K562 (cell line): ENCODE measurements at regions not wholly inside any gene's neighbourhood (a gene's known extent, or its start where the extent isn't known, plus 50 kb on each side); places are given as distances from the start of the nearest gene placed in this dataset.

Experiments
- ATAC-seq: fragments of 200-7000 bp; cut with Tn5 transposase; 3 replicates; pipeline ENCODE4 v1.9.1; 2020; ENCODE audit warnings: moderate library complexity
- BruUV-seq: library from RNA; stranded (reverse); fragments of 400-500 nt; replicated peaks from 2 replicates; lab custom pipeline; 2021; lab: Mats Ljungman, UMichigan
- CTCF ChIA-PET: fragments of 300-600 bp; formaldehyde crosslinking; extraction: SDS; loops from one replicate; lab custom pipeline; 2021; ENCODE audit warnings: low intra/inter-chr PET ratio; lab: Yijun Ruan, JAX
- POLR2A ChIA-PET: fragments of 300-600, 350-650 bp; sonication (Branson Sonifier 250); formaldehyde crosslinking; extraction: SDS; loops from one replicate; lab custom pipeline; 2021; ENCODE audit warnings: antibody characterized with exemption, inconsistent platforms; lab: Yijun Ruan, JAX
- DNase-seq, 4 experiments: peaks; one replicate each; pipeline versions ENCODE4 v3.0.0 to v3.0.0-alpha.2; 2011 to 2018; ENCODE audit warnings: low spot score in 3 of 4, mixed read lengths in 3 of 4; ENCODE audit errors: extremely low read depth in 1 of 4
- FAIRE-seq: peaks from 2 replicates; lab custom pipeline; 2011; peaks lifted over from hg19 to GRCh38; lab: Jason Lieb, UNC
- H2AFZ ChIP-seq: 2 replicates; pipeline ENCODE4 v1.6.0; 2011; ENCODE audit warnings: low read depth, low read length, control low read depth, inconsistent platforms
- H3K27ac ChIP-seq: fragments of 200-600 bp; 3 replicates; pipeline ENCODE4 v1.8.0; 2011; ENCODE audit warnings: low read depth, mild to moderate bottlenecking, control low read depth, inconsistent platforms, low read length, moderate library complexity, mixed read lengths; ENCODE audit errors: extremely low read depth
- H3K27me3 ChIP-seq, 2 experiments: fragments of 300-600 bp in 1 of 2; 2 replicates in 1 of 2; 3 replicates in 1 of 2; pipeline versions ENCODE4 v1.6.0 to v1.8.0; 2011; ENCODE audit warnings: inconsistent platforms in 2 of 2, low read length in 2 of 2, mild to moderate bottlenecking in 1 of 2, mixed read lengths in 1 of 2, moderate library complexity in 1 of 2; ENCODE audit not compliant: control insufficient read depth in 2 of 2, insufficient read depth in 2 of 2
- H3K36me3 ChIP-seq: fragments of 300-600 bp; 3 replicates; pipeline ENCODE4 v1.8.0; 2011; ENCODE audit warnings: mild to moderate bottlenecking, low read length, inconsistent platforms; ENCODE audit not compliant: control insufficient read depth, insufficient read depth
- H3K4me1 ChIP-seq, 2 experiments: fragments of 200-600 bp in 1 of 2; replicated peaks in 1 of 2; 2 replicates in 1 of 2; 3 replicates in 1 of 2; pipeline versions ENCODE4 v1.5.1 to v1.8.0; 2011; ENCODE audit warnings: inconsistent platforms in 2 of 2, low read length in 2 of 2, mild to moderate bottlenecking in 1 of 2, mixed read lengths in 1 of 2, moderate library complexity in 1 of 2; ENCODE audit not compliant: control insufficient read depth in 2 of 2, insufficient read depth in 2 of 2
- H3K4me2 ChIP-seq: 2 replicates; pipeline ENCODE4 v1.6.1; 2011; ENCODE audit warnings: low read length, control low read depth, inconsistent platforms, mixed read lengths; ENCODE audit not compliant: insufficient read depth
- H3K4me3 ChIP-seq: fragments of 200-600 bp; sonication (generic), shearing (Covaris generic); 2 replicates; pipeline ENCODE4 v1.5.1; 2016; ENCODE audit warnings: control low read depth, inconsistent platforms
- H3K79me2 ChIP-seq: fragments of 200-600 bp; 3 replicates; pipeline ENCODE4 v1.8.0; 2011; ENCODE audit warnings: low read length, inconsistent platforms; ENCODE audit not compliant: control insufficient read depth, insufficient read depth
- H3K9ac ChIP-seq, 2 experiments: 2 replicates each; pipeline versions ENCODE4 v1.6.0 to v1.6.1; 2011; ENCODE audit warnings: low read depth in 2 of 2, low read length in 2 of 2, control low read depth in 1 of 2, inconsistent platforms in 1 of 2, mild to moderate bottlenecking in 1 of 2, mixed read lengths in 1 of 2; ENCODE audit not compliant: insufficient read depth in 1 of 2
- H3K9me1 ChIP-seq: one replicate; pipeline ENCODE4 v1.6.0; 2011; ENCODE audit warnings: inconsistent platforms, mild to moderate bottlenecking, low read length, moderate library complexity; ENCODE audit not compliant: control insufficient read depth, insufficient read depth
- H3K9me3 ChIP-seq: replicated peaks from 2 replicates; pipeline ENCODE4 v1.5.1; 2011; ENCODE audit warnings: low read depth, low read length, inconsistent platforms; ENCODE audit not compliant: control insufficient read depth, insufficient read depth
- H4K20me1 ChIP-seq: replicated peaks from 2 replicates; pipeline ENCODE4 v1.6.1; 2011; ENCODE audit warnings: low read length, inconsistent platforms, mixed read lengths; ENCODE audit not compliant: control insufficient read depth, insufficient read depth
- ATF3 ChIP-seq, 2 experiments: fragments of 450-650 bp in 1 of 2; sonication (generic) in 1 of 2; formaldehyde crosslinking in 1 of 2; IDR thresholded peaks in 1 of 2; conservative IDR thresholded peaks in 1 of 2; 2 replicates each; pipeline versions ENCODE4 v1.6.1 to v1.8.1; 2016 to 2023; ENCODE audit warnings: mild to moderate bottlenecking in 2 of 2, moderate library complexity in 2 of 2, inconsistent platforms in 1 of 2, missing genetic modification reagents in 1 of 2
- CEBPG ChIP-seq, 3 experiments: fragments of 200-800 bp in 1 of 3; sonication (Bioruptor generic) in 1 of 3; sonication (generic) in 1 of 3; formaldehyde crosslinking in 1 of 3; IDR thresholded peaks in 2 of 3; conservative IDR thresholded peaks in 1 of 3; 2 replicates each; pipeline versions ENCODE4 v1.6.1 to v1.8.0; 2016 to 2022; ENCODE audit warnings: missing compliant biosample characterization in 2 of 3, missing genetic modification characterization in 2 of 3, mild to moderate bottlenecking in 1 of 3, missing genetic modification reagents in 1 of 3
- NRF1 ChIP-seq, 2 experiments: fragments of 450-650 bp; IDR thresholded peaks in 1 of 2; conservative IDR thresholded peaks in 1 of 2; 2 replicates each; pipeline ENCODE4 v1.6.1; 2014; ENCODE audit warnings: mild to moderate bottlenecking in 2 of 2
- PBX2 ChIP-seq, 2 experiments: IDR thresholded peaks in 1 of 2; conservative IDR thresholded peaks in 1 of 2; 2 replicates each; pipeline ENCODE4 v1.6.1; 2016; ENCODE audit warnings: low read depth in 2 of 2, mild to moderate bottlenecking in 1 of 2, missing compliant biosample characterization in 1 of 2, missing genetic modification characterization in 1 of 2, moderate library complexity in 1 of 2
- WGBS: fragments of 100-300 bp; shearing (Covaris generic); methylation state at CpG from one replicate; pipeline ENCODE4 v1.1.6; 2016; ENCODE audit warnings: low coverage, mixed read lengths; ENCODE audit not compliant: insufficient coverage; ENCODE audit errors: missing lambda C conversion rate; 5-methylcytosine and 5-hydroxymethylcytosine counted together
- in situ Hi-C: fragments of 300-500 bp; cut with MboI; formaldehyde crosslinking; loops from 4 replicates; pipeline ENCODE4 v1.15.0; 2018; ENCODE audit warnings: inconsistent platforms, mixed read lengths
- intact Hi-C: fragments of 100-400 bp; cut with micrococcal nuclease; formaldehyde crosslinking; loops from 2 replicates; pipeline ENCODE4 v1.14.2; 2022

- DNase-seq (no peak), ATAC-seq (no peak)
- no TSS peak for BruUV-seq
- Histone ChIP-seq H3K27me3 (peaks cover 0 to 2% of the 10 kb centered on the region in 2 experiments; a peak in 1 of 5 replicates), H3K9ac (no peak overlapping the region), H3K4me1 (peaks cover 0 to 7% of the 10 kb centered on the region in 2 experiments; a peak in 1 of 5 replicates), H3K4me2 (no peak overlapping the region), H3K27ac (no peak overlapping the region), H2AFZ (no peak overlapping the region), H3K9me3 (no peaks in the 10 kb centered on the region), H3K36me3 (no peaks in the 10 kb centered on the region)
- intact Hi-C loops: no loop called here
- CTCF ChIA-PET: no interaction called here
- TF ChIP-seq CEBPG (CRISPR knock-in tag; IDR thresholded peaks at IDR 0.05): no peak
- peak; percentile 62 to 91 for TF ChIP-seq CEBPG (tag; conservative IDR thresholded peaks at IDR 0.05 in 1 of 2, IDR thresholded peaks at IDR 0.05 in 1 of 2)
- TF ChIP-seq ATF3 (IDR thresholded peaks at IDR 0.05): peak; percentile 23; the same call in 1 of the 2 replicates
- TF ChIP-seq ATF3 (CRISPR knock-in tag; conservative IDR thresholded peaks at IDR 0.05): no peak
- TF ChIP-seq NRF1 (conservative IDR thresholded peaks at IDR 0.05 in 1 of 2, IDR thresholded peaks at IDR 0.05 in 1 of 2): no peak
- no peak for TF ChIP-seq PBX2 (CRISPR knock-in tag; IDR thresholded peaks at IDR 0.05; ENCODE audit: low read depth)
- TF ChIP-seq PBX2 (tag; conservative IDR thresholded peaks at IDR 0.05; ENCODE audit: low read depth): 0 out of 2 replicates have a peak, but pooled peaks have one; percentile 41
- TF ChIP-seq, all 486 proteins: peak for 3
- WGBS: 4% methylated on average over 5 of the region's 5 CpGs
- in situ Hi-C loops: no loop called here
- POLR2A ChIA-PET: no interaction called here
- Histone ChIP-seq H3K4me3 (no peak overlapping the region), H4K20me1 (no peaks in the 10 kb centered on the region), H3K79me2 (no peaks in the 10 kb centered on the region), H3K9me1 (no peaks in the 10 kb centered on the region)
- FAIRE-seq: no peak
Measured at GRCh38 chr17:55842405-55843158, 91.7 kb downstream of the PCTP start.
